GM23338 (cell line): ENCODE measurements at regions not wholly inside any gene's neighbourhood (a gene's known extent, or its start where the extent isn't known, plus 50 kb on each side); places are given as distances from the start of the nearest gene placed in this dataset.
A peak's percentile ranks its signal among the peaks of the same experiment; 100 is the strongest.
"Not testable (repeated sequence)": the region's sequence is repeated elsewhere in the genome, so short reads cannot be mapped to it uniquely, and the experiment has no call there.

Experiments
- ATAC-seq: fragments of 200-7000 bp; cut with Tn5 transposase; 3 replicates; pipeline ENCODE4 v1.9.1; 2020
- DNase-seq: peaks from one replicate; pipeline ENCODE4 v3.0.0-alpha.2; 2015; ENCODE audit warnings: low spot score
- H2AFZ ChIP-seq: fragments of 200-600 bp; sonication (generic); 2 replicates; pipeline ENCODE4 v1.8.0; 2016; ENCODE audit warnings: antibody characterized with exemption, mild to moderate bottlenecking, moderate library complexity
- H3F3A ChIP-seq: fragments of 200-600 bp; sonication (generic); replicated peaks from 2 replicates; pipeline ENCODE4 v1.8.0; 2017; ENCODE audit warnings: antibody characterized with exemption, mixed run types, low read depth
- H3K27ac ChIP-seq: fragments of 200-600 bp; sonication (generic); 2 replicates; pipeline ENCODE4 v1.6.1; 2016; ENCODE audit warnings: low read depth
- H3K27me3 ChIP-seq: fragments of 200-600 bp; sonication (generic); 2 replicates; pipeline ENCODE4 v1.8.0; 2016; ENCODE audit warnings: mild to moderate bottlenecking, mixed run types, moderate library complexity; ENCODE audit not compliant: insufficient read depth
- H3K36me3 ChIP-seq: fragments of 200-600 bp; sonication (generic); 2 replicates; pipeline ENCODE4 v1.8.0; 2016; ENCODE audit warnings: mild to moderate bottlenecking; ENCODE audit not compliant: insufficient read depth
- H3K4me1 ChIP-seq: fragments of 200-600 bp; sonication (generic); 2 replicates; pipeline ENCODE4 v1.8.0; 2016; ENCODE audit warnings: mild to moderate bottlenecking, moderate library complexity; ENCODE audit not compliant: insufficient read depth
- H3K4me2 ChIP-seq: fragments of 200-600 bp; sonication (generic); 2 replicates; pipeline ENCODE4 v1.7.1; 2017; ENCODE audit warnings: mixed run types
- H3K4me3 ChIP-seq: fragments of 200-600 bp; sonication (generic); 2 replicates; pipeline ENCODE4 v1.6.1; 2016; ENCODE audit warnings: mixed run types
- H3K79me2 ChIP-seq: fragments of 200-600 bp; sonication (generic); replicated peaks from 2 replicates; pipeline ENCODE4 v1.8.0; 2017; ENCODE audit warnings: mild to moderate bottlenecking; ENCODE audit not compliant: insufficient read depth
- H3K9me2 ChIP-seq: fragments of 200-600 bp; sonication (generic); 2 replicates; pipeline ENCODE4 v1.8.0; 2017; ENCODE audit not compliant: insufficient read depth
- H4K20me1 ChIP-seq: fragments of 200-600 bp; sonication (generic); replicated peaks from 2 replicates; pipeline ENCODE4 v1.8.0; 2017; ENCODE audit warnings: mild to moderate bottlenecking; ENCODE audit not compliant: insufficient read depth
- H3K27ac Mint-ChIP-seq: 2 replicates; pipeline ENCODE4 v1.8.0; 2020; ENCODE audit warnings: inconsistent platforms, mild to moderate bottlenecking, moderate library complexity, mixed read lengths
- H3K27me3 Mint-ChIP-seq: 3 replicates; pipeline ENCODE4 v1.8.0; 2022; ENCODE audit warnings: low read depth, mild to moderate bottlenecking, moderate library complexity, mixed read lengths, inconsistent platforms; ENCODE audit not compliant: insufficient read depth, poor library complexity
- H3K36me3 Mint-ChIP-seq: 3 replicates; pipeline ENCODE4 v1.8.0; 2021; ENCODE audit warnings: low read depth, mild to moderate bottlenecking, inconsistent platforms, moderate library complexity, mixed read lengths
- H3K4me1 Mint-ChIP-seq: 3 replicates; pipeline ENCODE4 v1.8.0; 2020; ENCODE audit warnings: mild to moderate bottlenecking, inconsistent platforms, mixed read lengths
- H3K4me3 Mint-ChIP-seq: 3 replicates; pipeline ENCODE4 v1.8.0; 2021; ENCODE audit warnings: moderate library complexity, mild to moderate bottlenecking, inconsistent platforms, mixed read lengths
- H3K9me3 Mint-ChIP-seq: 3 replicates; pipeline ENCODE4 v1.8.0; 2020; ENCODE audit warnings: moderate library complexity, mild to moderate bottlenecking, inconsistent platforms, mixed read lengths
- CREB1 ChIP-seq: fragments of 250-450 bp; sonication (Bioruptor Pico); IDR thresholded peaks from 2 replicates; pipeline ENCODE4 v1.5.0; 2020; ENCODE audit warnings: low read depth, mild to moderate bottlenecking, moderate library complexity
- EZH2 ChIP-seq: fragments of 200-600 bp; sonication (generic); IDR thresholded peaks from one replicate; pipeline ENCODE4 v1.8.0; 2017; ENCODE audit warnings: antibody characterized with exemption, mild to moderate bottlenecking, low read depth; ENCODE audit not compliant: unreplicated experiment
- EZH2phosphoT487 ChIP-seq: fragments of 200-600 bp; sonication (generic); IDR thresholded peaks from one replicate; pipeline ENCODE4 v1.8.1; 2018; ENCODE audit warnings: antibody characterized with exemption; ENCODE audit not compliant: unreplicated experiment
- JUNB ChIP-seq: IDR thresholded peaks from one replicate; pipeline ENCODE4 v1.6.1; 2016; ENCODE audit warnings: antibody characterized with exemption; ENCODE audit not compliant: unreplicated experiment
- NANOG ChIP-seq: IDR thresholded peaks from 2 replicates; pipeline ENCODE4 v1.6.1; 2016; ENCODE audit warnings: antibody characterized with exemption, borderline replicate concordance
- POLR2AphosphoS5 ChIP-seq: IDR thresholded peaks from 2 replicates; pipeline ENCODE4 v1.6.1; 2016; ENCODE audit warnings: antibody characterized with exemption, low read depth
- ZNF114 ChIP-seq: fragments of 250-450 bp; sonication (Bioruptor Pico); IDR thresholded peaks from 2 replicates; pipeline ENCODE4 v1.5.0; 2020; ENCODE audit warnings: mild to moderate bottlenecking, moderate library complexity
- ZNF331 ChIP-seq: fragments of 250-450 bp; sonication (Bioruptor Pico); IDR thresholded peaks from 2 replicates; pipeline ENCODE4 v1.5.0; 2020; ENCODE audit warnings: low read depth, mild to moderate bottlenecking, moderate library complexity
- ZNF462 ChIP-seq: fragments of 250-450 bp; sonication (Bioruptor Pico); IDR thresholded peaks from 2 replicates; pipeline ENCODE4 v1.5.0; 2020; ENCODE audit warnings: mild to moderate bottlenecking, moderate library complexity
- TF ChIP-seq, protein P1 (sequence below), 2 experiments: fragments of 200-600 bp in 1 of 2; sonication (generic) in 1 of 2; conservative IDR thresholded peaks; 2 replicates each; pipeline versions ENCODE4 v1.5.1 to v1.6.1; 2016 to 2017; ENCODE audit warnings: antibody characterized with exemption in 2 of 2, low read depth in 2 of 2, mild to moderate bottlenecking in 2 of 2, moderate library complexity in 1 of 2
- TF ChIP-seq, protein P2 (sequence below): IDR thresholded peaks from 2 replicates; pipeline ENCODE4 v1.6.1; 2016; ENCODE audit warnings: antibody characterized with exemption

- Histone ChIP-seq H3K27me3 (no peaks in the 10 kb centered on the region), H3K27ac (no peak overlapping the region), H3K4me1 (peaks cover 3% of the 10 kb centered on the region; the same call in 1 of the 2 replicates), H3K36me3 (no peaks in the 10 kb centered on the region), H3K4me3 (no peak overlapping the region), H3K9me2 (no peaks in the 10 kb centered on the region; the same call in 1 of the 2 replicates), H3F3A (no peaks in the 10 kb centered on the region), H3K4me2 (no peak overlapping the region), H4K20me1 (no peaks in the 10 kb centered on the region), H2AFZ (no peak overlapping the region), H3K79me2 (no peaks in the 10 kb centered on the region)
- no peak overlapping the region for H3K4me3 Mint-ChIP-seq
- no peaks in the 10 kb centered on the region for H3K36me3 Mint-ChIP-seq
- DNase-seq, result no peak
- H3K4me1 Mint-ChIP-seq, result peaks cover 19% of the 10 kb centered on the region; the same call in 2 of the 3 replicates
- no peaks in the 10 kb centered on the region for H3K9me3 Mint-ChIP-seq
- peaks cover 9% of the 10 kb centered on the region for H3K27me3 Mint-ChIP-seq
- TF ChIP-seq POLR2AphosphoS5, result no peak
- no peak for TF ChIP-seq ZNF114 (CRISPR knock-in tag)
- no peak for TF ChIP-seq JUNB
- no peak for TF ChIP-seq EZH2
- TF ChIP-seq, protein P1, sequence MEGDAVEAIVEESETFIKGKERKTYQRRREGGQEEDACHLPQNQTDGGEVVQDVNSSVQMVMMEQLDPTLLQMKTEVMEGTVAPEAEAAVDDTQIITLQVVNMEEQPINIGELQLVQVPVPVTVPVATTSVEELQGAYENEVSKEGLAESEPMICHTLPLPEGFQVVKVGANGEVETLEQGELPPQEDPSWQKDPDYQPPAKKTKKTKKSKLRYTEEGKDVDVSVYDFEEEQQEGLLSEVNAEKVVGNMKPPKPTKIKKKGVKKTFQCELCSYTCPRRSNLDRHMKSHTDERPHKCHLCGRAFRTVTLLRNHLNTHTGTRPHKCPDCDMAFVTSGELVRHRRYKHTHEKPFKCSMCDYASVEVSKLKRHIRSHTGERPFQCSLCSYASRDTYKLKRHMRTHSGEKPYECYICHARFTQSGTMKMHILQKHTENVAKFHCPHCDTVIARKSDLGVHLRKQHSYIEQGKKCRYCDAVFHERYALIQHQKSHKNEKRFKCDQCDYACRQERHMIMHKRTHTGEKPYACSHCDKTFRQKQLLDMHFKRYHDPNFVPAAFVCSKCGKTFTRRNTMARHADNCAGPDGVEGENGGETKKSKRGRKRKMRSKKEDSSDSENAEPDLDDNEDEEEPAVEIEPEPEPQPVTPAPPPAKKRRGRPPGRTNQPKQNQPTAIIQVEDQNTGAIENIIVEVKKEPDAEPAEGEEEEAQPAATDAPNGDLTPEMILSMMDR (conservative IDR thresholded peaks at IDR 0.05; ENCODE audit: low read depth in 2 of 2), result no peak
- TF ChIP-seq EZH2phosphoT487, result no peak
- no peak for TF ChIP-seq ZNF331 (CRISPR knock-in tag)
- TF ChIP-seq CREB1 (CRISPR knock-in tag), result no peak
- TF ChIP-seq ZNF462 (CRISPR knock-in tag), result no peak
- TF ChIP-seq, protein P2, sequence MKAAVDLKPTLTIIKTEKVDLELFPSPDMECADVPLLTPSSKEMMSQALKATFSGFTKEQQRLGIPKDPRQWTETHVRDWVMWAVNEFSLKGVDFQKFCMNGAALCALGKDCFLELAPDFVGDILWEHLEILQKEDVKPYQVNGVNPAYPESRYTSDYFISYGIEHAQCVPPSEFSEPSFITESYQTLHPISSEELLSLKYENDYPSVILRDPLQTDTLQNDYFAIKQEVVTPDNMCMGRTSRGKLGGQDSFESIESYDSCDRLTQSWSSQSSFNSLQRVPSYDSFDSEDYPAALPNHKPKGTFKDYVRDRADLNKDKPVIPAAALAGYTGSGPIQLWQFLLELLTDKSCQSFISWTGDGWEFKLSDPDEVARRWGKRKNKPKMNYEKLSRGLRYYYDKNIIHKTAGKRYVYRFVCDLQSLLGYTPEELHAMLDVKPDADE, result no peak
- TF ChIP-seq NANOG, result no peak
- no peak overlapping the region for H3K27ac Mint-ChIP-seq
- ATAC-seq, result no peak
These were observed 360.8 kb downstream of the MATN1 start for GRCh38 chr1:30362603-30362990.

GRCh38 chr1:30361890-30362602, 361.3 kb downstream of the MATN1 start:
- H3K4me2 ChIP-seq, H3K4me3 ChIP-seq, H3K4me1 ChIP-seq, H2AFZ ChIP-seq, H3K4me3 Mint-ChIP-seq, H3F3A ChIP-seq, H3K27me3 ChIP-seq, H3K79me2 ChIP-seq, H3K9me3 Mint-ChIP-seq, H3K27ac ChIP-seq, H3K9me2 ChIP-seq, ATAC-seq, H3K27me3 Mint-ChIP-seq, H3K36me3 ChIP-seq, DNase-seq, H3K36me3 Mint-ChIP-seq, H4K20me1 ChIP-seq: not testable (repeated sequence)
- H3K27ac Mint-ChIP-seq, result peak overlapping the region; percentile 43; the same call in 1 of the 2 replicates
- H3K4me1 Mint-ChIP-seq, result peaks cover 19% of the 10 kb centered on the region; the same call in 2 of the 3 replicates
